Type B pancreatic cell (in vitro differentiated cells): ENCODE measurements at regions not wholly inside any gene's neighbourhood (a gene's known extent, or its start where the extent isn't known, plus 50 kb on each side); places are given as distances from the start of the nearest gene placed in this dataset.

Experiments
- DNase-seq: peaks from one replicate; pipeline ENCODE4 v3.0.0; 2021; ENCODE audit warnings: mixed read lengths; ENCODE audit not compliant: unreplicated experiment; ENCODE audit errors: extremely low spot score
- H3K27ac Mint-ChIP-seq: 2 replicates; pipeline ENCODE4 v1.8.0; 2021; ENCODE audit warnings: mild to moderate bottlenecking, mixed read lengths
- H3K27me3 Mint-ChIP-seq: 2 replicates; pipeline ENCODE4 v1.8.0; 2021; ENCODE audit warnings: mixed read lengths
- H3K36me3 Mint-ChIP-seq: 2 replicates; pipeline ENCODE4 v1.8.0; 2021; ENCODE audit warnings: mixed read lengths
- H3K4me1 Mint-ChIP-seq: one replicate; pipeline ENCODE4 v1.8.0; 2021; ENCODE audit warnings: mixed read lengths; ENCODE audit not compliant: unreplicated experiment
- H3K4me3 Mint-ChIP-seq: 2 replicates; pipeline ENCODE4 v1.8.0; 2021; ENCODE audit warnings: mild to moderate bottlenecking, mixed read lengths
- H3K9me3 Mint-ChIP-seq: 2 replicates; pipeline ENCODE4 v1.8.0; 2021; ENCODE audit warnings: mixed read lengths
- TF ChIP-seq, protein P1 (sequence below): fragments of 200-600 bp; sonication (generic); conservative IDR thresholded peaks from 2 replicates; pipeline ENCODE4 v1.5.0; 2021; ENCODE audit warnings: antibody characterized with exemption, mild to moderate bottlenecking

DNA sequence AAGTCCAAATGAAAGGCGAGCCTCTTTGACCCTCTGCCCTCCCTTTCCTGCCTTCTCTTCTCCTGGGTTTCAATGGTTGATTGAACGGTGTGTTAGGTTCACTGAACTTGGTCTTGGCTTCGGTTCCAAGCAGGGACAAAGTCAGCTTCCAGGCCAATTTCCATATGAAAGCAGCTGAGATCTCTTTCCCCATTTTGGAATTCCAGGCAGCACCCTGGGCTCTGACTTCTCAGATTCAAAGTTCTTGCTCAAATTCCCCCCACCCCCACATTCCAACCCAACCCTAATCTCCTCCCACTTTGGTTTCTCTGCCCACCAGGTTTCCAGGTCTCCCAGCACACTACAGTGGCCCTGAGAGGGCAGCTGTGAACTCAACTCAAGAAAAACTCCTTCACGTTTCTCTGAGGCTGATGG, 231.0 kb downstream of the INSIG2 start:
- H3K4me1 Mint-ChIP-seq: peaks cover 39% of the 10 kb centered on the region
- H3K36me3 Mint-ChIP-seq: no peaks in the 10 kb centered on the region
- H3K27ac Mint-ChIP-seq: no peak overlapping the region
- no peak for DNase-seq
- peaks cover 7% of the 10 kb centered on the region for H3K27me3 Mint-ChIP-seq
- peaks cover 16% of the 10 kb centered on the region for H3K9me3 Mint-ChIP-seq
- H3K4me3 Mint-ChIP-seq: peak overlapping the region; percentile 14
- TF ChIP-seq, protein P1, sequence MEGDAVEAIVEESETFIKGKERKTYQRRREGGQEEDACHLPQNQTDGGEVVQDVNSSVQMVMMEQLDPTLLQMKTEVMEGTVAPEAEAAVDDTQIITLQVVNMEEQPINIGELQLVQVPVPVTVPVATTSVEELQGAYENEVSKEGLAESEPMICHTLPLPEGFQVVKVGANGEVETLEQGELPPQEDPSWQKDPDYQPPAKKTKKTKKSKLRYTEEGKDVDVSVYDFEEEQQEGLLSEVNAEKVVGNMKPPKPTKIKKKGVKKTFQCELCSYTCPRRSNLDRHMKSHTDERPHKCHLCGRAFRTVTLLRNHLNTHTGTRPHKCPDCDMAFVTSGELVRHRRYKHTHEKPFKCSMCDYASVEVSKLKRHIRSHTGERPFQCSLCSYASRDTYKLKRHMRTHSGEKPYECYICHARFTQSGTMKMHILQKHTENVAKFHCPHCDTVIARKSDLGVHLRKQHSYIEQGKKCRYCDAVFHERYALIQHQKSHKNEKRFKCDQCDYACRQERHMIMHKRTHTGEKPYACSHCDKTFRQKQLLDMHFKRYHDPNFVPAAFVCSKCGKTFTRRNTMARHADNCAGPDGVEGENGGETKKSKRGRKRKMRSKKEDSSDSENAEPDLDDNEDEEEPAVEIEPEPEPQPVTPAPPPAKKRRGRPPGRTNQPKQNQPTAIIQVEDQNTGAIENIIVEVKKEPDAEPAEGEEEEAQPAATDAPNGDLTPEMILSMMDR: no peak

DNA sequence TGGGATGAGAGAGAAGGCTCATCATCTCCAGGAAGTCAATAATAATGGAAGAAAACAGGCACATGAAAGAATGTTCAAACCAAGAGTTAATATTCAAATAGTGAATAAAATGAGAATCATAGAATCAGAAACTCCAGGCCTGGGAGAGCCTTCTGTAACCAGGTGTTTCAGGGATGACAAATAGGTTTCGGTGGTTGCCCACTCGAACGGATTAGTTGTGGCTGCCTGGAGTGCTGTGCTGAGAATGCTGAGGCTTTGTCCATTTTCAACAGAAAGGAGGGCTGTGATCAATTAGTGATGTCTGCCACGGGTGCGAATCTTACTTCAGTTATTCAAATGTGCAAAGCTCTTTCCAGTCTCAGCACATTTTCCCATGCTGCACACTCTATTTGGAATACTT, 227.3 kb downstream of the INSIG2 start:
- Mint-ChIP-seq H3K9me3 (peaks cover 4% of the 10 kb centered on the region), H3K36me3 (no peaks in the 10 kb centered on the region), H3K27ac (no peak overlapping the region), H3K4me3 (no peak overlapping the region), H3K27me3 (peaks cover 22% of the 10 kb centered on the region), H3K4me1 (peaks cover 31% of the 10 kb centered on the region)
- TF ChIP-seq, protein P1: no peak
- no peak for DNase-seq

GRCh38 chr2:118312969-118313756, 224.9 kb downstream of the INSIG2 start:
- peaks cover 4% of the 10 kb centered on the region for H3K9me3 Mint-ChIP-seq
- peaks cover 26% of the 10 kb centered on the region for H3K27me3 Mint-ChIP-seq
- peaks cover 17% of the 10 kb centered on the region for H3K4me1 Mint-ChIP-seq
- TF ChIP-seq, protein P1: peak; percentile 33
- no peak overlapping the region for H3K27ac Mint-ChIP-seq
- DNase-seq: no peak
- no peaks in the 10 kb centered on the region for H3K36me3 Mint-ChIP-seq
- peak overlapping the region; percentile 40 for H3K4me3 Mint-ChIP-seq

DNA sequence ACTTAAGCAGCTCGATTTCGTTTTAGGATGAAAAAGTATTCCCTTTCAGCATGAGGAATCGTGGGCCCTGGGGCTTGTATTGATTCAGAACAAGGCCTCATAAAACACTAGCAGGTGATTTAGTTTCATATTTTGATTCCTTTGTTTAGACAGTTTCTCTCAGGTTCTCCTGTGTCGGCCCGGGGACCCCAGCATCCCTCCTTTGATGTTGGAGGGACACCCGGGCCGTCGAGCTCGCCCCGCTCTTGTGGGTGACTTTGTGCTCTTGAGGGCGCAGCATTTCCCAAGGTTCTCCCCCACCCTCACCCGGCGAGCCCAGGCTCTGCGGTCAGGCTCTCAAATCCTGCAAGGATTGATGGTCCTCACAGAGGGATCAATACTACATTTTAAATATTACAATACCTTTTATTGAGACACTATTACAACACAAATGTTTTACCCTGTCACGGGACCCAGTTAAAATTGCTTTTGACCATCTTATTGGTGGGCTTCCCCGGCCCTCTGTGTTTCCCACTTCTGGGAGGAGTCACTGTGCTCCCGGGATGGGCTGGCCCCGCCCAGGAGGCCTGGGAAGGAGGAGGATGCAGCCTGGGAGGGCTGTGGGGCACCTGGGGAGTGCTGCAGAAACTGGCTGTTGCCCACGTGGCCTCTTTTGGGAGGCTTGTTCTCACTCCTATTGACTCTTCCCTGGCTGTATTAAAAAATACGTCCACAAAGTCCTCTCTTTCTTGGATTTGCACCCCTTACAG, 222.6 kb downstream of the INSIG2 start:
- DNase-seq: no peak
- TF ChIP-seq, protein P1: no peak
- peak overlapping the region; percentile 63 for H3K27ac Mint-ChIP-seq
- H3K36me3 Mint-ChIP-seq: no peaks in the 10 kb centered on the region
- peak overlapping the region; percentile 84 for H3K4me3 Mint-ChIP-seq
- peaks cover 20% of the 10 kb centered on the region for H3K4me1 Mint-ChIP-seq
- peaks cover 4% of the 10 kb centered on the region for H3K9me3 Mint-ChIP-seq
- H3K27me3 Mint-ChIP-seq: peaks cover 38% of the 10 kb centered on the region

DNA sequence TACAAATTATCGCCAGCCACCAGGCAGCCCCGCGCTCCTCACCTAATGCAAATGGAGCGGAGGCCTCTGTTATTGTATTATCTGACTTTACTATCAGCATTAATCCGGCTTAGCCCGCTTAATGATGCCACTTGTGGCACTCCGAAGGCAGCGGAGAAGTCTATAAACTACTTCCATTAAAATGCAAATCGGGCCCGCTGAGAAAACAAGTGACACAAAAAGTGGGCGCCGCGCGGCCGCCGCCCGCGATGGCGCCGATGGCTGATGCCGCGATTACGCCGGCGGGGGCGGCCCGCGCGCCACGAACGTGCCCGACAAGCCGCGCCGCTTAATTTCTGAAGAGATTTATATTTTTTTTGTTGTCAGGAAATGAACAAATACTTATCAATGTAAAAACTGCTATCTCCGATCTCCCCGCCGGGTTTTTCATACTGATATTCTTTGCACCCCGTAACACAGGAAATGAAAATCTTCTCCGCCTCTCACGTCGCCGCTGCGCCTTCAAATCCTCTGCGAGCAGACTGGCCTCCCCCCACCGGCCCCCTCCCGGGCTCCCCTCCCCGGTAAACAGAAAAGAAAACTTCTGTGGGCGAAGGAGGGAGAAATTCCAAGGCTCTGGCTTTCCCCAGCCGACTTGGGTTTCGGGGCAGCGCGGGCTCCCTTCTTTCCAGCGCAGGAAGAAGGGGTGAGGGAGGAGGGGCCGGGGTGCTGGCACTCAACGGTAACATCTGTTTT, 221.8 kb downstream of the INSIG2 start:
- Mint-ChIP-seq H3K4me3 (peak overlapping the region; percentile 84), H3K27me3 (peaks cover 34% of the 10 kb centered on the region), H3K27ac (peak overlapping the region; percentile 63), H3K9me3 (peaks cover under 1% of the 10 kb centered on the region), H3K36me3 (no peaks in the 10 kb centered on the region), H3K4me1 (peaks cover 20% of the 10 kb centered on the region)
- DNase-seq: no peak
- TF ChIP-seq, protein P1: peak; percentile 36
